Calu3 (cell line): ENCODE measurements at regions not wholly inside any gene's neighbourhood (a gene's known extent, or its start where the extent isn't known, plus 50 kb on each side); places are given as distances from the start of the nearest gene placed in this dataset.

Experiments
- BruUV-seq: library from RNA; stranded (reverse); fragments of 400-500 nt; replicated peaks from 2 replicates; lab custom pipeline; 2021; lab: Mats Ljungman, UMichigan
- CTCF ChIA-PET: fragments of 300-600 bp; sonication (Branson Sonifier 250); formaldehyde crosslinking; loops from one replicate; lab custom pipeline; 2022; ENCODE audit warnings: antibody characterized with exemption; lab: Charles Lee
- DNase-seq: peaks from one replicate; pipeline ENCODE4 v3.0.0; 2022
- H3K27ac Mint-ChIP-seq: one replicate; pipeline ENCODE4 v1.8.0; 2022; ENCODE audit warnings: mixed read lengths; ENCODE audit not compliant: unreplicated experiment
- H3K27me3 Mint-ChIP-seq: one replicate; pipeline ENCODE4 v1.8.0; 2022; ENCODE audit warnings: mixed read lengths; ENCODE audit not compliant: unreplicated experiment
- H3K36me3 Mint-ChIP-seq: one replicate; pipeline ENCODE4 v1.8.0; 2022; ENCODE audit warnings: mild to moderate bottlenecking, moderate library complexity, mixed read lengths; ENCODE audit not compliant: insufficient read depth, unreplicated experiment
- H3K4me1 Mint-ChIP-seq: one replicate; pipeline ENCODE4 v1.8.0; 2022; ENCODE audit warnings: mild to moderate bottlenecking, low read depth, mixed read lengths; ENCODE audit not compliant: unreplicated experiment
- H3K4me3 Mint-ChIP-seq: one replicate; pipeline ENCODE4 v1.8.0; 2022; ENCODE audit warnings: mild to moderate bottlenecking, low read depth, moderate library complexity, mixed read lengths; ENCODE audit not compliant: unreplicated experiment
- H3K9me3 Mint-ChIP-seq: one replicate; pipeline ENCODE4 v1.8.0; 2022; ENCODE audit warnings: low read depth, mixed read lengths; ENCODE audit not compliant: unreplicated experiment
- intact Hi-C: fragments of 100-400 bp; cut with micrococcal nuclease; formaldehyde crosslinking; loops from one replicate; pipeline ENCODE4 v1.10.0; 2022; ENCODE audit not compliant: unreplicated experiment
- TF ChIP-seq, protein P1 (sequence below): fragments of 200-600 bp; IDR thresholded peaks from one replicate; pipeline ENCODE4 v1.8.0; 2022; ENCODE audit warnings: antibody characterized with exemption; ENCODE audit not compliant: unreplicated experiment

DNA sequence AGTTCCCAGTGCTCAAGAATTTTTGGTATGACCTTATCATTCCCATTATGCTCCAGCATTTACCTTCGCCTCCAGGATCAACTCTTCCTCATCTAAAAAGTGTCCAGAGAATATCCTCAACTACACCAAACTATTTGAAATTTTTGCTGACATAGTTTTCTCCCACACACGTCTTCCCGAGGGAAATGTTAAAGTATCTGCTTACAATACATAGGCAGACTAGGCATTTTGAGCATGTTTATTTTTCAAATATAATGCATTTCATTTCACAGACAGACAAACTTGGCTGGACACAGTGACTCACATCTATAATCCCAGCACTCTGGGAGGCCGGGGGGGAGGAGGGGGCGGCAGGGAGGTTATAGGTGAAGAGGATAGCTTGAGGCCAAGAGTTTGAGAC, 177.1 kb upstream of the TRIM24 start:
- no peaks in the 10 kb centered on the region for H3K27me3 Mint-ChIP-seq
- intact Hi-C loops, result no loop called here

DNA sequence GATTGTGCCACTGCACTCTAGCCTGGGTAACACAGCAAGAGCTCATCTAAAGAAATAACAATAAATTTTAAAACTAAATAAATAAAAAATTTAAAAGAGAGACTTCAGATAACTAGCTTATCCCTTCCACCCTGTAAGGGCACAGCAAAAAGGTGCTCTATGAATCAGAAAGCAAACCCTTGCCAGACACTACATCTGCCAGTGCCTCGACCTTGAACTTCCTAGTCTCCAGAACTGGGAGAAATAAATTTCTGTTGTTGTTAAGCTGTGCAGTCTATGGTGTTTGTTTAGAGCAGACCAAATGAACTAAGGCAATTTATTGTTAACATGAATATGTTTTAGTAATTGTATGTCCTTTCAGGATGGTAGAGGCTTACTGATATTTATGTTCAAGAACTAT, 174.9 kb upstream of the TRIM24 start:
- Mint-ChIP-seq H3K4me3 (no peak overlapping the region), H3K27ac (no peak overlapping the region), H3K9me3 (peaks cover 4% of the 10 kb centered on the region), H3K4me1 (no peaks in the 10 kb centered on the region), H3K27me3 (no peaks in the 10 kb centered on the region), H3K36me3 (no peaks in the 10 kb centered on the region)
- CTCF ChIA-PET, result no interaction called here
- BruUV-seq, result no TSS peak
- intact Hi-C loops, result no loop called here
- DNase-seq, result no peak
- TF ChIP-seq, protein P1, sequence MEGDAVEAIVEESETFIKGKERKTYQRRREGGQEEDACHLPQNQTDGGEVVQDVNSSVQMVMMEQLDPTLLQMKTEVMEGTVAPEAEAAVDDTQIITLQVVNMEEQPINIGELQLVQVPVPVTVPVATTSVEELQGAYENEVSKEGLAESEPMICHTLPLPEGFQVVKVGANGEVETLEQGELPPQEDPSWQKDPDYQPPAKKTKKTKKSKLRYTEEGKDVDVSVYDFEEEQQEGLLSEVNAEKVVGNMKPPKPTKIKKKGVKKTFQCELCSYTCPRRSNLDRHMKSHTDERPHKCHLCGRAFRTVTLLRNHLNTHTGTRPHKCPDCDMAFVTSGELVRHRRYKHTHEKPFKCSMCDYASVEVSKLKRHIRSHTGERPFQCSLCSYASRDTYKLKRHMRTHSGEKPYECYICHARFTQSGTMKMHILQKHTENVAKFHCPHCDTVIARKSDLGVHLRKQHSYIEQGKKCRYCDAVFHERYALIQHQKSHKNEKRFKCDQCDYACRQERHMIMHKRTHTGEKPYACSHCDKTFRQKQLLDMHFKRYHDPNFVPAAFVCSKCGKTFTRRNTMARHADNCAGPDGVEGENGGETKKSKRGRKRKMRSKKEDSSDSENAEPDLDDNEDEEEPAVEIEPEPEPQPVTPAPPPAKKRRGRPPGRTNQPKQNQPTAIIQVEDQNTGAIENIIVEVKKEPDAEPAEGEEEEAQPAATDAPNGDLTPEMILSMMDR, result no peak

More for the DNA sequence above, 177.1 kb upstream of the TRIM24 start:
- BruUV-seq, result no TSS peak
- H3K4me3 Mint-ChIP-seq, result no peak overlapping the region
- no peaks in the 10 kb centered on the region for H3K4me1 Mint-ChIP-seq
- no peaks in the 10 kb centered on the region for H3K9me3 Mint-ChIP-seq
- DNase-seq, result no peak
- no peak overlapping the region for H3K27ac Mint-ChIP-seq
- TF ChIP-seq, protein P1, result no peak
- CTCF ChIA-PET, result no interaction called here
- no peaks in the 10 kb centered on the region for H3K36me3 Mint-ChIP-seq

DNA sequence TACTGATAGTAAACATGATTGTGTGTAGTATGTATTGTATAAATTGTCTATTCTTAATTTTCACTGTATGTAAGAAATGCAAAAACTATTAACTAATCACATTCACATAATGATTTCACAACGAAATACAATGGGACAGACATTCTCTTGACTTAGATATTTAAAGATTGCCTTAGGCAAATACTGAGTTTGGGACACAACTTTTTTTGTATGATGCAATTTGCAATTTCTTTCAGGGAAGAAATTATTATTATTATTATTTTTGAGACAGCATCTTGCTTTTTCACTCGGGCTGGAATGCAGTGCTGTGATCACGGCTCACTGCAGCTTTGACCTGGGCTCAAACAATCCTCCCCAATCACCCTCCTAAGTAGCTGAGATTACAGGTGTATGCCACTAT, 173.2 kb upstream of the TRIM24 start:
- no peaks in the 10 kb centered on the region for H3K36me3 Mint-ChIP-seq
- no peaks in the 10 kb centered on the region for H3K27me3 Mint-ChIP-seq
- CTCF ChIA-PET, result no interaction called here
- H3K9me3 Mint-ChIP-seq, result peaks cover 8% of the 10 kb centered on the region
- no peak overlapping the region for H3K4me3 Mint-ChIP-seq
- no TSS peak for BruUV-seq
- H3K27ac Mint-ChIP-seq, result no peak overlapping the region
- DNase-seq, result no peak
- H3K4me1 Mint-ChIP-seq, result no peaks in the 10 kb centered on the region
- intact Hi-C loops, result no loop called here
- TF ChIP-seq, protein P1, result no peak

DNA sequence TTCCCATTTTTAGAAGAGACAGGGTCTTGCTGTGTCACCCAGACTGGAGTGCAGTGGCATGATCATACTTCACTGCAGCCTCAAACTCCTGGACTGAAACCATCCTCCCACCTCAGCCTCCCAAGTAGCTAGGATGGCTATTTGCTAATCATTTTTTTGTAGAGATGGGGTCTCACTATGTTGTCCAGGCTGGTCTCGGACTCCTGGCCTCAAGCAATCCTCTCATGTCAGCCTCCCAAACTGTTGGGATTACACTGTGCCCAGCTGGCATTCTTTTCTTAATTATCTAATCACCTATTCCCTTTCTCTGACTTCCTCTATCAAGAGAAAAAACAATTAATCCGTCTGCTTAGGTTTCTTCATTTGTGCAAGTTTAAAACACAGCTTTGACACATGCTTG, 172.5 kb upstream of the TRIM24 start:
- no peaks in the 10 kb centered on the region for H3K36me3 Mint-ChIP-seq
- CTCF ChIA-PET, result no interaction called here
- no peak for DNase-seq
- peaks cover 8% of the 10 kb centered on the region for H3K9me3 Mint-ChIP-seq
- no TSS peak for BruUV-seq
- H3K27me3 Mint-ChIP-seq, result no peaks in the 10 kb centered on the region
- intact Hi-C loops, result no loop called here
- TF ChIP-seq, protein P1, result no peak
- H3K27ac Mint-ChIP-seq, result no peak overlapping the region
- no peak overlapping the region for H3K4me3 Mint-ChIP-seq
- H3K4me1 Mint-ChIP-seq, result peaks cover 5% of the 10 kb centered on the region
